ENCODE measurements at regions not wholly inside any gene's neighbourhood (a gene's known extent, or its start where the extent isn't known, plus 50 kb on each side); places are given as distances from the start of the nearest gene placed in this dataset.

DNA sequence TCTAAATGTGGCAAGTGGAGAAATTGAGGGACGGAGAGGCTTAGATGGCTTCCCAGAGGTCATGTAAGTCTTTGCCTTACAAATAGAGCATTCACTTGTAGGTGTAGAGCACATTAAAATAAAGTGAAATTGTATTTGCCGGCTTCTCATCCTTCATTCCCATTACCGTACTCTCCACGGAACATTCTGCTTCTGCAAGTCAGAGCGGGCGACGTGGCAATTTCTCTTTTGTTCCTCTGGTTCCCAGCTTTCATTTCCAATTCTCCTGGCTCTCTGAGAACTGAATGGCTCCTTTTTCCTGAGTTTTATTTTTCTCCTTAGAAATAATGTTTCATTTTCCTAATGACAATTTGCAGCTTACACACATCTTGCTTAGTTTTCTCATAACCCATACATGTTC lies 51.3 kb upstream of the PFKP start:
- Mint-ChIP-seq H3K27me3 (peaks cover 22% of the 10 kb centered on the region), H3K4me3 (no peak overlapping the region), H3K27ac (no peak overlapping the region), H3K4me1 (no peaks in the 10 kb centered on the region), H3K36me3 (peaks cover 3% of the 10 kb centered on the region), H3K9me3 (peaks cover 4% of the 10 kb centered on the region)
- no peak for ATAC-seq (ENCODE audit: low read depth)
- no peak for DNase-seq (ENCODE audit: low spot score in 2 of 2)

DNA sequence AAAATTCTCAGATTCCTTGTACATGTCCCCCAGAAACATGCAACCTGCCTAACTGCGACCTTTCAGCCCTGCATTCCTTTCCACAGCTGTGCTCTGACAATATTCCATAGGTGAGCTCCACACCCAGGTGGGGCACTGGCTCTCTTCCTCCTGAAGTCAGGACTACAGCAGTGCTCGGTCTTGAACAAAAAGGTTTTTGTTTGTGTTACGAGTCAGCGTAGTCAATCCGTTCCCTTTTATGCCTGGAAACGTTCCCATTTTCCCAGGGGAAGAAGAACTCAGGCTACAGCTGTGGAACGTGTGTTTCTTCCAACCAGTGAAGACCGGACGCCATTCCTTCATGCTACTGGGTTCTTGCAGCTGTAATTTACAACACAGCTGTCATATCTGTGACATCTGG lies 52.4 kb upstream of the PFKP start:
- ATAC-seq (ENCODE audit: low read depth) (no peak), DNase-seq (ENCODE audit: low spot score in 2 of 2) (no peak)
- Mint-ChIP-seq H3K36me3 (peaks cover 3% of the 10 kb centered on the region), H3K4me3 (no peak overlapping the region), H3K27me3 (peaks cover 20% of the 10 kb centered on the region), H3K4me1 (no peaks in the 10 kb centered on the region), H3K27ac (no peak overlapping the region), H3K9me3 (peaks cover 4% of the 10 kb centered on the region)

DNA sequence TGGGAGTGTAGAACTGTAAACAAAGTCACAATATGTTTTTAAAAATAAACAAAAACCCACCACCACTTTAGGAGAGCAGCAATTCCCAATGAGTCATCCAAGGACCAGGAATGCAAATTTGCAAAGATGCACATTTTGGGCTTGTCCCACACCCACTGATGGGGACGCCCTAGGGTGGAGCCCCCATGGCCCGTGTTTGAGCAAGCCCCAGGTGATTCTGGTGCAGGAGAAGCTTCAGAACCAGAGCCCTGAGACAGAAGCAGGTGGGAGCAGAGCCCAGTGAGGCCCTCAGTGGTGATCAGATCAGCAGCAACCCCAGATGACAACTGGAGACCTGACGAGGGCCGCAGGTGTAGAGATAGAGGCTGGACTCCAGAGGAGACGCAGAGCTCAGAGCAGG lies 55.1 kb upstream of the PFKP start:
- DNase-seq (ENCODE audit: low spot score in 2 of 2), result no peak
- peaks cover 4% of the 10 kb centered on the region for H3K9me3 Mint-ChIP-seq

GRCh38 chr10:3010816-3011460 lies 56.4 kb upstream of the PFKP start:
- DNase-seq (ENCODE audit: low spot score in 2 of 2) (no peak), ATAC-seq (ENCODE audit: low read depth) (no peak)
- no peak overlapping the region for H3K27ac Mint-ChIP-seq
- peaks cover 22% of the 10 kb centered on the region for H3K27me3 Mint-ChIP-seq
- peaks cover 4% of the 10 kb centered on the region for H3K9me3 Mint-ChIP-seq
- H3K4me3 Mint-ChIP-seq, result no peak overlapping the region
- H3K36me3 Mint-ChIP-seq, result peaks cover 3% of the 10 kb centered on the region
- peaks cover 21% of the 10 kb centered on the region for H3K4me1 Mint-ChIP-seq

More for the DNA sequence above, 55.1 kb upstream of the PFKP start:
- Mint-ChIP-seq H3K4me1 (peaks cover 18% of the 10 kb centered on the region), H3K4me3 (no peak overlapping the region), H3K36me3 (peaks cover 3% of the 10 kb centered on the region), H3K27me3 (peaks cover 22% of the 10 kb centered on the region), H3K27ac (no peak overlapping the region)
- ATAC-seq (ENCODE audit: low read depth), result no peak

DNA sequence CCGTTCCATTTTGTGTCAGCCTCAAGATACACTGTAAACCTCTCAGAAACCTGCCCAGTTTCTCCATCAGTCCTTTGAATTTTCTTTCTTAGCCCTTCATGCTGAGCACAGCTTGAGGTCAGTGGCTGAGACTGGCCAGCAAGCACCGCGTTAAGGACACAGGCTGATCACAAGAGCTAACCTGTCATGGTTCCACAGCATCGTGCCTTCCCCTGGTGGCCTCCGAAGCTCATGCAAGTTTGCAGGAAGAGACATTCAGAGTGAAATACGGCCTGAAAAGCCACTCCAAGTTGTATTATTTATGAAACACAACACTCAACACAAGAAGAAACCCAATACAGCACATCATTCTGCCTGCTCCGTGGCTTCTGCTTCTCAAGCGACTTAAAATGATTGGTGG lies 57.0 kb upstream of the PFKP start:
- Mint-ChIP-seq H3K36me3 (peaks cover 3% of the 10 kb centered on the region), H3K27ac (no peak overlapping the region), H3K4me1 (peaks cover 21% of the 10 kb centered on the region), H3K9me3 (peaks cover 4% of the 10 kb centered on the region), H3K4me3 (no peak overlapping the region), H3K27me3 (peaks cover 21% of the 10 kb centered on the region)
- ATAC-seq (ENCODE audit: low read depth) (no peak), DNase-seq (ENCODE audit: low spot score in 2 of 2) (no peak)

DNA sequence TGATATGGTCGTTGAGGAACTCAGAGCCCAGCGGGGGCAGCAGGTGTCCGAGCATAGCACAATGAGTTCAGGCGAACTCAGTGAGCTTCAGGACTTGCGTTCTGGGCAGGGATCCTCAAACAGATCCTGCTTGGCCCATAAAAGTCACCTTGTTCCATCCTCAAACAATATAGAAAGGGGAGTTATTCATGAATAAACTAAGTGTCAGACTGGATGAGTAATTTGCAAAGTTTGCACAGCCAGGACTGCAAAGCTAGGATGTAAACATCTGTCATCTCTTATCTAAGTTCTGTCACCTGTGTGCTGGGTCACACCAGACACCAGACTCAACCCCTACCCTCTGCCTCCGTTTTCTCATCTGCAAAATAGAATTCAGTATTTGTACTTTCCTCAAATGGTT lies 58.0 kb upstream of the PFKP start:
- Mint-ChIP-seq H3K4me1 (peaks cover 21% of the 10 kb centered on the region), H3K27me3 (peaks cover 20% of the 10 kb centered on the region), H3K27ac (no peak overlapping the region), H3K9me3 (peaks cover 4% of the 10 kb centered on the region), H3K36me3 (peaks cover 3% of the 10 kb centered on the region), H3K4me3 (no peak overlapping the region)
- no peak for DNase-seq (ENCODE audit: low spot score in 2 of 2)
- no peak for ATAC-seq (ENCODE audit: low read depth)

DNA sequence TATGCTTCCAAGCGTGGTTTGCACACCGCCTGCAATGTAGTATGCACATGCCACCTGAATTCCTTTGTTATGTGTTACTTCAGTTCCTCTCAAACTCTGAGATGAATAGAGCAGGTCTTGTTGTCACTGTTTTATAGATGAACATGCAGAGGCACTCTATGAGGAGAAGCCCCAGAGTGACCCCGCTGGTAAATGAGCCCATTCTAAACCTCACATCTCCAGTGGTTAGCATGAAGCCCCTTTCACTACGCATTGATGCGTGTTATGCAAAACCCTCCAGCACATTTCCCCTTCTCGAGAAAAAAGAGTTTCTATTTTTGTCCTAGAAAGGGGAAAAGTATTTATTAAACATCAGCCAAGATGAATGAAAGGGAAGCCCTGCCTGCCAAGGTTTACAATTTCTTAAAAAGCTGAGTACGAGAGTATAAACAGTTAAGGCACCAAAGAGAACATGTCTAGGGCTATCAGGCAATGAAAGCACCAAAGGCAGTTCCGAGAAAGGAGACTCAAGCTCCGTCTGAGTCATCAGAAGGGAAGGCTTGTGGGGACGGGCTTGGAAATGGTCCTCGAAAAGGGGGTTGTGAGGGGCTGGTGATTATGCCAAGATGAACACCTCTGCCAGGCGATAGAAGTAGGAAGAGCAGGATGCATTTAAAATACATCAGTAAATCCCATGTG lies 58.7 kb upstream of the PFKP start:
- peak overlapping the region; percentile 18 for H3K4me3 Mint-ChIP-seq
- peaks cover 20% of the 10 kb centered on the region for H3K27me3 Mint-ChIP-seq
- H3K36me3 Mint-ChIP-seq, result peaks cover 3% of the 10 kb centered on the region
- peaks cover 21% of the 10 kb centered on the region for H3K4me1 Mint-ChIP-seq
- H3K9me3 Mint-ChIP-seq, result peaks cover 4% of the 10 kb centered on the region
- no peak overlapping the region for H3K27ac Mint-ChIP-seq
- ATAC-seq (ENCODE audit: low read depth) (no peak), DNase-seq (ENCODE audit: low spot score in 2 of 2) (no peak)

GRCh38 chr10:3006607-3007006 lies 60.7 kb upstream of the PFKP start:
- peaks cover 7% of the 10 kb centered on the region for H3K27me3 Mint-ChIP-seq
- peaks cover 26% of the 10 kb centered on the region for H3K4me1 Mint-ChIP-seq
- H3K27ac Mint-ChIP-seq, result no peak overlapping the region
- no peak for DNase-seq (ENCODE audit: low spot score in 2 of 2)
- H3K4me3 Mint-ChIP-seq, result no peak overlapping the region
- H3K36me3 Mint-ChIP-seq, result no peaks in the 10 kb centered on the region
- no peaks in the 10 kb centered on the region for H3K9me3 Mint-ChIP-seq
- ATAC-seq (ENCODE audit: low read depth), result no peak

GRCh38 chr10:3006093-3006492 lies 61.3 kb upstream of the PFKP start:
- Mint-ChIP-seq H3K9me3 (no peaks in the 10 kb centered on the region), H3K27ac (no peak overlapping the region), H3K27me3 (peaks cover 6% of the 10 kb centered on the region), H3K4me1 (peaks cover 26% of the 10 kb centered on the region), H3K4me3 (no peak overlapping the region), H3K36me3 (no peaks in the 10 kb centered on the region)
- DNase-seq (ENCODE audit: low spot score in 2 of 2) (no peak), ATAC-seq (ENCODE audit: low read depth) (no peak)

- Mint-ChIP-seq H3K27ac (no peak overlapping the region), H3K9me3 (no peaks in the 10 kb centered on the region), H3K36me3 (no peaks in the 10 kb centered on the region), H3K4me1 (peaks cover 8% of the 10 kb centered on the region), H3K4me3 (no peak overlapping the region), H3K27me3 (peaks cover 3% of the 10 kb centered on the region)
- DNase-seq (ENCODE audit: low spot score in 2 of 2), result no peak
- no peak for ATAC-seq (ENCODE audit: low read depth)
These were observed 65.0 kb upstream of the PFKP start for GRCh38 chr10:3002304-3002703.

GRCh38 chr10:3000048-3000447 lies 67.3 kb upstream of the PFKP start:
- DNase-seq (ENCODE audit: low spot score in 2 of 2), result no peak
- ATAC-seq (ENCODE audit: low read depth), result no peak
- Mint-ChIP-seq H3K27me3 (peaks cover 14% of the 10 kb centered on the region), H3K4me3 (no peak overlapping the region), H3K9me3 (no peaks in the 10 kb centered on the region), H3K4me1 (peaks cover 5% of the 10 kb centered on the region), H3K27ac (no peak overlapping the region), H3K36me3 (no peaks in the 10 kb centered on the region)

DNA sequence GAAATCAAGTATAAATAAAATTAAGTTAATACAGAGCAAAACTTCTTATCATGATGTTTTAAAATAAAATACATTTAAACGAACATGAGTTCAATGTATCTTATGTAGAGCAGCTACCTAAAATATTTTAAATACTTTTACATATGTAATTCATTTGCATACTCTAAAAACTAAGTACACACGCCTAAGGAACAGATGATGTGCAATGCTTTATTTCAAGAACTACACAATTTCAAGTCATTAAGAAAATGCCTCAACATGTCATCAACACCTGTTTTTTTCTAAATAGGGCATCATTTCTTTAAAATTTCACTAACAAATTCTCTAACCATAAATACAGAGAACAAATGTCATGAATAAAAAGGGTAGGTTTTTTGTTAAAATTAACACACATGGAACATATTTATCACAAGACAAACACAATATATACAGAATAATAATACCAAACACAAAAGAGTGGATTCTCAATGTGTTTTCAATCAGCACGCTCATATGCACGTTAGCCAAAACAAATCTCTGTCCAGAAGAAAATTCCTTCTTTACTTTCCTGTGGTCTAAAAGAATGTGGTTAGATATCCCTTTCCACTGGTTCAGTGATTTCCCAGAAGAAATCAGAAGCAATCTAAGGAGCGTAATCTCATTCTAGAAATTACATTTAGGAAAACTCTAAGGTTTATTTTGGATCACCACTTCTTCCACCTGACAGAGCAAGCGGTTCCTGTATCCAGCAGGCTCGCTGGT lies 73.0 kb upstream of the PFKP start:
- Mint-ChIP-seq H3K4me3 (no peak overlapping the region), H3K27ac (no peak overlapping the region), H3K9me3 (no peaks in the 10 kb centered on the region)

DNA sequence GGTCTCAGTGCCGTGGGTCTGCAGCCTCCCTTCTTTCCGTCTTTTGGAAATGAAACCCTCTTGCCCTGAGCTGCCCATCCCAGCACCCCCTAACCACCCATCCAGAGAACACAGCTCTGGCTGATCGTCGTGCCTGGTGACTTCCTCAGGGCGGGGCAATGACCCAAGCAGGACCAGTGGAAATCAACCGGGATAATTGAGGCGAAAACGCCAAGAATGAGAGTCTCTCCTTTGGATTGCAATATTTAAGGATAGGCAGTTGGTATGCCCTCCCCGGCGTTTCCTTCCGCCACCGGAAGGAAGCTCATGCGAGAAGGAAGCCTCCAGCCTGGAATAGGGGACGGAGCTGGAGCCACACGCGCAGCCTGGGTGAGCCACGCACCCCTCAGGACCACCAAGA lies 73.7 kb upstream of the PFKP start:
- H3K4me1 Mint-ChIP-seq, result no peaks in the 10 kb centered on the region
- H3K4me3 Mint-ChIP-seq, result no peak overlapping the region
- DNase-seq (ENCODE audit: low spot score in 2 of 2) (no peak), ATAC-seq (ENCODE audit: low read depth) (no peak)
- H3K9me3 Mint-ChIP-seq, result peaks cover 1% of the 10 kb centered on the region
- peaks cover 1% of the 10 kb centered on the region for H3K36me3 Mint-ChIP-seq
- H3K27ac Mint-ChIP-seq, result no peak overlapping the region
- H3K27me3 Mint-ChIP-seq, result peaks cover 15% of the 10 kb centered on the region

More for the DNA sequence above, 73.0 kb upstream of the PFKP start:
- Mint-ChIP-seq H3K27me3 (peaks cover 14% of the 10 kb centered on the region), H3K36me3 (no peaks in the 10 kb centered on the region), H3K4me1 (no peaks in the 10 kb centered on the region)
- DNase-seq (ENCODE audit: low spot score in 2 of 2), result no peak
- no peak for ATAC-seq (ENCODE audit: low read depth)

GRCh38 chr10:2992401-2993198 lies 74.7 kb upstream of the PFKP start:
- no peak for ATAC-seq (ENCODE audit: low read depth)
- Mint-ChIP-seq H3K27me3 (peaks cover 19% of the 10 kb centered on the region), H3K4me1 (peaks cover 3% of the 10 kb centered on the region)

More at GRCh38 chr10:2992401-2993198, 74.7 kb upstream of the PFKP start:
- DNase-seq (ENCODE audit: low spot score in 2 of 2), result no peak
- H3K4me3 Mint-ChIP-seq, result no peak overlapping the region
- H3K9me3 Mint-ChIP-seq, result peaks cover 4% of the 10 kb centered on the region
- peaks cover 4% of the 10 kb centered on the region for H3K36me3 Mint-ChIP-seq
- no peak overlapping the region for H3K27ac Mint-ChIP-seq

Data from memory B cell (primary cell).